ENCODE measurements at regions not wholly inside any gene's neighbourhood (a gene's known extent, or its start where the extent isn't known, plus 50 kb on each side); places are given as distances from the start of the nearest gene placed in this dataset.
"Not testable (repeated sequence)": the region's sequence is repeated elsewhere in the genome, so short reads cannot be mapped to it uniquely, and the experiment has no call there.

GRCh38 chr11:38356255-38356654, 1758.2 kb upstream of the RAG2 start:
- Histone ChIP-seq H3K9me3 (ENCODE audit: low read depth) (no peaks in the 10 kb centered on the region), H3K4me1 (ENCODE audit: low read depth) (no peaks in the 10 kb centered on the region), H3K4me3 (no peak overlapping the region), H3K27ac (no peak overlapping the region), H3K36me3 (no peaks in the 10 kb centered on the region), H3K27me3 (no peaks in the 10 kb centered on the region)
- no peak for DNase-seq (ENCODE audit: low read depth in 1 of 2, low spot score in 1 of 2)
- TF ChIP-seq CTCF (IDR thresholded peaks at IDR 0.05; ENCODE audit: low read depth, low read length), result no peak

GRCh38 chr11:38345286-38345685, 1747.2 kb upstream of the RAG2 start:
- Histone ChIP-seq H3K27ac (no peak overlapping the region), H3K36me3 (no peaks in the 10 kb centered on the region), H3K27me3 (no peaks in the 10 kb centered on the region), H3K4me3 (no peak overlapping the region), H3K9me3 (ENCODE audit: low read depth) (no peaks in the 10 kb centered on the region), H3K4me1 (ENCODE audit: low read depth) (no peaks in the 10 kb centered on the region)
- no peak for TF ChIP-seq CTCF (IDR thresholded peaks at IDR 0.05; ENCODE audit: low read depth, low read length)
- DNase-seq (ENCODE audit: low read depth in 1 of 2, low spot score in 1 of 2), result no peak

- not testable (repeated sequence) for H3K4me1 ChIP-seq (ENCODE audit: low read depth); H3K36me3 ChIP-seq; H3K4me3 ChIP-seq; DNase-seq (ENCODE audit: low read depth in 1 of 2, low spot score in 1 of 2); H3K27ac ChIP-seq; H3K9me3 ChIP-seq (ENCODE audit: low read depth); H3K27me3 ChIP-seq
These were observed 1743.6 kb upstream of the RAG2 start for GRCh38 chr11:38341612-38342011.

GRCh38 chr11:38339835-38340440, 1741.9 kb upstream of the RAG2 start:
- Histone ChIP-seq H3K4me3 (no peak overlapping the region), H3K27me3 (no peaks in the 10 kb centered on the region), H3K27ac (no peak overlapping the region), H3K9me3 (ENCODE audit: low read depth) (no peaks in the 10 kb centered on the region), H3K36me3 (no peaks in the 10 kb centered on the region), H3K4me1 (ENCODE audit: low read depth) (no peaks in the 10 kb centered on the region)
- no peak for DNase-seq (ENCODE audit: low read depth in 1 of 2, low spot score in 1 of 2)
- no peak for TF ChIP-seq CTCF (IDR thresholded peaks at IDR 0.05; ENCODE audit: low read depth, low read length)

GRCh38 chr11:38338022-38338421, 1740.0 kb upstream of the RAG2 start:
- not testable (repeated sequence) for DNase-seq (ENCODE audit: low read depth in 1 of 2, low spot score in 1 of 2); H3K27me3 ChIP-seq; H3K4me3 ChIP-seq; H3K4me1 ChIP-seq (ENCODE audit: low read depth); H3K36me3 ChIP-seq; H3K27ac ChIP-seq; H3K9me3 ChIP-seq (ENCODE audit: low read depth)

- no peak overlapping the region for H3K4me3 ChIP-seq
- no peaks in the 10 kb centered on the region for H3K9me3 ChIP-seq (ENCODE audit: low read depth)
- no peaks in the 10 kb centered on the region for H3K36me3 ChIP-seq
- TF ChIP-seq CTCF (IDR thresholded peaks at IDR 0.05; ENCODE audit: low read depth, low read length), result no peak
- no peak for DNase-seq (ENCODE audit: low read depth in 1 of 2, low spot score in 1 of 2)
- H3K27ac ChIP-seq, result no peak overlapping the region
- no peaks in the 10 kb centered on the region for H3K27me3 ChIP-seq
- no peaks in the 10 kb centered on the region for H3K4me1 ChIP-seq (ENCODE audit: low read depth)
These were observed 1734.0 kb upstream of the RAG2 start for GRCh38 chr11:38332046-38332445.

GRCh38 chr11:38330578-38330977, 1732.5 kb upstream of the RAG2 start:
- no peaks in the 10 kb centered on the region for H3K4me1 ChIP-seq (ENCODE audit: low read depth)
- no peaks in the 10 kb centered on the region for H3K36me3 ChIP-seq
- H3K27ac ChIP-seq, result no peak overlapping the region
- no peak overlapping the region for H3K4me3 ChIP-seq
- no peak for TF ChIP-seq CTCF (IDR thresholded peaks at IDR 0.05; ENCODE audit: low read depth, low read length)
- no peak for DNase-seq (ENCODE audit: low read depth in 1 of 2, low spot score in 1 of 2)
- H3K27me3 ChIP-seq, result no peaks in the 10 kb centered on the region
- H3K9me3 ChIP-seq (ENCODE audit: low read depth), result no peaks in the 10 kb centered on the region
